Activated T-cell treated with anti-CD3 and anti-CD28 coated beads, Interleukin-2, amount 50 U/mL, for 24 hours (primary cell): ENCODE measurements at regions not wholly inside any gene's neighbourhood (a gene's known extent, or its start where the extent isn't known, plus 50 kb on each side); places are given as distances from the start of the nearest gene placed in this dataset.

Experiments used
- DNase-seq: peaks from one replicate; pipeline ENCODE4 v3.0.0-alpha.2; 2020
- H3K27ac Mint-ChIP-seq: 2 replicates; pipeline ENCODE4 v1.8.0; 2020; ENCODE audit warnings: mild to moderate bottlenecking, mixed read lengths
- H3K27me3 Mint-ChIP-seq: 2 replicates; pipeline ENCODE4 v1.8.0; 2020; ENCODE audit warnings: mixed read lengths
- H3K36me3 Mint-ChIP-seq: 2 replicates; pipeline ENCODE4 v1.8.0; 2020; ENCODE audit warnings: low read depth, mixed read lengths
- H3K4me1 Mint-ChIP-seq: 2 replicates; pipeline ENCODE4 v1.8.0; 2020; ENCODE audit warnings: low read depth, mixed read lengths
- H3K4me3 Mint-ChIP-seq: 2 replicates; pipeline ENCODE4 v1.8.0; 2020; ENCODE audit warnings: mild to moderate bottlenecking, moderate library complexity, mixed read lengths
- H3K9me3 Mint-ChIP-seq: 2 replicates; pipeline ENCODE4 v1.8.0; 2020; ENCODE audit warnings: mixed read lengths

DNA sequence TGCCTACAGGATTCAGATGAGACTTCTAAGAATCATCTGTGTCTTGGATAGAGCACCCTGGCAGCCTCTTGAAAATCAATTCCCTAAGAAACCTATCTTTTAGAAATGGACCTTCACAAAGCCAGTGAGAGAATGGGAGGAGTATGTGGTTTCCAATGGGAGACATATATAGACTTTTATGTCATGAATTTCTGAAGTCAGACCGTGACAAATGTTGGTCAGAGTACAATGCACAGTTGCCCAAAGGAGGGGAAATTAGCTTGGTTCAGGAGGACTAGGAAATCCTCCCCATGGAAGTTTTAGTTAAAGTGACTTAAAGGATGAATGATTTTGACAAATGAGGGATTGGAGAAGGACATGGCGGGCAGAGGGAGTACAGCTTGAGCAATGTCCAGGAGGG, 194.4 kb downstream of the DAD1 start:
- no peaks in the 10 kb centered on the region for H3K36me3 Mint-ChIP-seq
- H3K27ac Mint-ChIP-seq = no peak overlapping the region
- no peak overlapping the region for H3K4me3 Mint-ChIP-seq
- no peaks in the 10 kb centered on the region for H3K27me3 Mint-ChIP-seq
- no peaks in the 10 kb centered on the region for H3K9me3 Mint-ChIP-seq
- DNase-seq = no peak
- no peaks in the 10 kb centered on the region for H3K4me1 Mint-ChIP-seq

DNA sequence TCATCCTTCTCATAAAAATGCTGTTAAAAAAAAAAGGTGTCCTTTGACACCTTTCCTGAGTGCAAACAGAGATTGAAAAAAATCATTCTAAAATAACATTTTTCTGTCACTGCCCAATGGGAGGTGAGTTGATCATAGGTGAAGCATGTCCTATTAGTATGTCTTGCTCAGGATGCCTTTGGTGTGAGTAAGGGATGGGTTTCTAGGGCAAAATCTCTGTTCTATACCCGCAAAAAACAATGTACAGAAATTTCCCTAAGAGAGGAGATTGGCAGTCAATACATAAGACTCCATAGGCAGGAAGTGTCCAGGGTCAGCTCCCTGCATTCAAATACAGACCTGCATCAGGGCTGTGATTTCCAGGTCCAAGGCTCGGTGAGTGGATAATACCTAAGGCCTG, 195.2 kb downstream of the DAD1 start:
- Mint-ChIP-seq H3K9me3 (no peaks in the 10 kb centered on the region), H3K36me3 (no peaks in the 10 kb centered on the region), H3K27ac (no peak overlapping the region), H3K4me1 (no peaks in the 10 kb centered on the region), H3K4me3 (no peak overlapping the region), H3K27me3 (no peaks in the 10 kb centered on the region)
- DNase-seq = no peak

DNA sequence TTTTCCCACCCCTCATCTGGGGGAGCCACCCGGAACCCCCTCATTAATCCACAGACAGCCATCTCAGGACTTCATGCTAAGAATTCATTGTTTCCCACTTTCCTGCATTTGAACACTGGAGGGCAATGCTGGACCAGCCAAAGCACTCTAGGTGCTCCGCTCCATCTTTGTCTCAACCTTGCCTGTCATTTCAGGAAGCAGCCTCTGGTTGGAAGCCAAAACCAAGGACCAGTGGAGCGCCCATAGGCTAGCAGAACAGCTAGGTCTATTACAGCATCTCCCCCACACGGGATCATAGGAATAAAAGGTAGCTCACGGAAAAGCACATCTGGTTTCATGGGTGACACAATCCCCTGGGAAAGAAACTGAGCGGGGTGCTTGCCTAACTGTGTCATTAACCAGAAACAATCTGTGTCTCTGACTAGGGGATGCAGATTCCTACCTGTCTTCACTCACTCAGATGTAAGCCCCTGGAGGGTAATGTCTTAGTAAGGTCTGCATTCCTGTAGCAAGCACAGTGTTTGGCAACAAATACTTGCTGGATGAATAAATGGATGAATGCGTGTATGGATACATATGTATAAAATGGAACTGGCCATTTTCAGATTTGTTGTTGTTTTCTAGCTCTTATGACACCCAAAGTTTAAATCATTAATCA, 197.0 kb downstream of the DAD1 start:
- H3K4me3 Mint-ChIP-seq = no peak overlapping the region
- H3K27ac Mint-ChIP-seq = no peak overlapping the region
- H3K27me3 Mint-ChIP-seq = no peaks in the 10 kb centered on the region

DNA sequence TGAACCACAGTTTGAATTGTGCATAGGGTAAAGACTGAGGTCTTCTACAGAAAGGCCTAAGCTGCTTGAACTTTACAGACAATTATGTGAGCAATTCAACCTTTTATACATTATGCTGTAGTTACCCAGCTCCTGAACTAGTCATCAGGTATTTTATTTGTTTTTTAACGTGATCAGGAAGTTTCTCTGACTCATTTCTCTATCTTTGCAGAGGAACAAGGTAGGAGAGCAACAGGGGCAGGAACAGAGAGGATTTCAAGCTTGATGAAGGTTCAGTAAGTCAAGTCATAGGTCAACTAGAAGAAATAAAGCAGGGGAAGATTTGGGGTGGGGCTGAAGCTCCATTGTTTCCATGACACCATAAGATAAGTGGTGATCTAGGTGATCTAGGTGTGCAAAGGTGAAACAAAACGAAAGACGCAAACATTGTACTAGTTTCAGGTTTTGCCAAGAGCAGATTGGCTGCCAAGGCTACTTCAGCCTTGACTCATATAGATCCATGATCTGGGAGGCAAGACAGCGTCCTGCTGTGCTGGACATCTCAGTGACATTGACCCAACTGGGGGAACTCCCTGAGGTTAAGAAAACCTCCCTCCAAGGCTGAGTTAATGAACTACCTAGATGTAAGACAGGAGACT, 198.1 kb downstream of the DAD1 start:
- Mint-ChIP-seq H3K4me1 (no peaks in the 10 kb centered on the region), H3K9me3 (no peaks in the 10 kb centered on the region), H3K36me3 (no peaks in the 10 kb centered on the region), H3K27ac (no peak overlapping the region), H3K4me3 (no peak overlapping the region), H3K27me3 (no peaks in the 10 kb centered on the region)
- DNase-seq = no peak

More for the DNA sequence above, 197.0 kb downstream of the DAD1 start:
- DNase-seq = no peak
- no peaks in the 10 kb centered on the region for H3K36me3 Mint-ChIP-seq
- no peaks in the 10 kb centered on the region for H3K9me3 Mint-ChIP-seq
- H3K4me1 Mint-ChIP-seq = no peaks in the 10 kb centered on the region

DNA sequence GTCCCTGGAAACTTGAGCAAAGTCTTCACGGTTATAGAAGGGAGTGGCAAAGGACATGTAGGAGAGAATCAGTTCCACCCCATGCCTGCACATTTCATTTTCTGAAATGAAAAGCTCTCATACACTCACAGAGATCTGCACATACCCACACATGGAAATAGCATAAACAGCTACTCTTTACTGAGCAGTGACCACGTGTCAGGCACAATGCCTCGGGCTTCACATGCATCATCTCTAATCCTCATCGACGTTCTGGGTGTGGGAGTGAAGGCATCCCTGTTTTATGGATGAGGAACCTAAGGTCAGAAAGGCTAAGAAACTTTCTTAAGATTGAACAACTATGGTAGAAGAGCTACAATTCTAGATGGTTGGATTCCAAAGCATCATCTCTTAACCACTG, 198.8 kb downstream of the DAD1 start:
- no peaks in the 10 kb centered on the region for H3K4me1 Mint-ChIP-seq
- DNase-seq = no peak
- no peak overlapping the region for H3K4me3 Mint-ChIP-seq
- H3K9me3 Mint-ChIP-seq = no peaks in the 10 kb centered on the region
- no peak overlapping the region for H3K27ac Mint-ChIP-seq
- no peaks in the 10 kb centered on the region for H3K27me3 Mint-ChIP-seq
- no peaks in the 10 kb centered on the region for H3K36me3 Mint-ChIP-seq

DNA sequence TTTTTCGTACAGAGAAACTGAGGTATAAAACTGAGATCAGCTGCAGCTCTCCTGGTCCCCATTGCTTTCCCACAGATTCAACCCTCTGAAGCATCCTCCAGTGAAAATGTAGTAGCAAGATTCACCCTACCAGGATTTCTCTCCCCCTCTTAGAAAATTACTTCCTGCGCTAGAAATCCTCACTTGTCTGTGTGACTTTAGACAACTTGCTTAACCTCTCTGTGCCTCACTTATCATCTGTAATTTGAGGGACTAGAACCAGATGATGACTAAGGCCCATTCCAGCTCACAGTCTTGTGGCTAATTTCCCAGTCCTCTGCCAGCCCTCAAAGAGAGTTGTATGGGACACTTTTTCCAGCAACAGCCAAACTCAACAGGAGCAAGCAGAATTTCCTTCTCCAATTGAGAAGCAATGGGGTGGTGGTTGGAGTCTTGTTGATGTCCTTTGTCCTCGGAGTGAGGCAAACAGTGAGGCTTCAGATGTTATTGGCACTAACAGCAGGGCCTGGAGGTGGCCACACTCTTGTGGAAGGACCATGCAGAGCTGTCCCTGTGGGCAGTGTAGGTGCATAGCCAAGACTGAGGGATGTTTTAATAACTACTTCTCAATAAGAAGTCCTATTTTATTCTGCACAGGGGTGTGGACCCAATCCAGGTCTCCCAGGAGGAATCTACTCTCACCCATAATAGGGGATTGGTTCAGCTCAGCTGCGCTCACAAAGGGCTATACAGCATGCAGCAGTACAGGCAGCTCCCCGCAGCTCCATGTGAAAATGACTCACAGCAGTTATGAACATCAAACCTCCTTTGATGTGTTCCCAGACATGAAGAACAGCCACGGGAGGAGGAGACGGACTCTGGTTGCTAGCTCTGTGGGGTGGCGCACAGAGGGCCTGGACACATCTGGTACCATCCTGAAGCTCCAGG, 200.1 kb downstream of the DAD1 start:
- no peak overlapping the region for H3K27ac Mint-ChIP-seq
- DNase-seq = no peak

DNA sequence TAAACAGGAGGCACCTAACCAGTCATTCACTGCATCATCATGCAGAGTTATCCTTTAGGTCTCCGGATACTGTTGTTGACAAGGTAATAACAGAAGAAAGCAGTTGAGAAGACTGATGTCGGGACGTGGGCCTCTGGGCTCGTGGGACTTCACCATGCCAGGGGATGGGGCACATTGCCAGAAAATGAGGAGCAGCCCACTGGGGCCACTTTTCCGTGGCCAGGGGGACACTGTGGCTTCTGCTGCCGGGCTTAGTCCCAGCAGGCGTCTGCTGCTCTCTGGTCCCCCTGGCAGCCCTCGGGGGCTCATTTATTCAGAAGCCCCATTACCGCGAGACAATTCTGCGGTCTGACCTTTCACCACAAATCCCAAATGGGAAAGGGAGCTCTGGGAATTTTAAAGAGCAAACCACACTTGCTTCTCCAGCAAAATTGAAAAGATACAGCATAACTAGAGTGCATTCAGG, 201.2 kb downstream of the DAD1 start:
- no peak overlapping the region for H3K4me3 Mint-ChIP-seq

More for the DNA sequence above, 200.1 kb downstream of the DAD1 start:
- H3K27me3 Mint-ChIP-seq = no peaks in the 10 kb centered on the region
- H3K9me3 Mint-ChIP-seq = no peaks in the 10 kb centered on the region
- no peaks in the 10 kb centered on the region for H3K36me3 Mint-ChIP-seq
- no peaks in the 10 kb centered on the region for H3K4me1 Mint-ChIP-seq
- no peak overlapping the region for H3K4me3 Mint-ChIP-seq

DNA sequence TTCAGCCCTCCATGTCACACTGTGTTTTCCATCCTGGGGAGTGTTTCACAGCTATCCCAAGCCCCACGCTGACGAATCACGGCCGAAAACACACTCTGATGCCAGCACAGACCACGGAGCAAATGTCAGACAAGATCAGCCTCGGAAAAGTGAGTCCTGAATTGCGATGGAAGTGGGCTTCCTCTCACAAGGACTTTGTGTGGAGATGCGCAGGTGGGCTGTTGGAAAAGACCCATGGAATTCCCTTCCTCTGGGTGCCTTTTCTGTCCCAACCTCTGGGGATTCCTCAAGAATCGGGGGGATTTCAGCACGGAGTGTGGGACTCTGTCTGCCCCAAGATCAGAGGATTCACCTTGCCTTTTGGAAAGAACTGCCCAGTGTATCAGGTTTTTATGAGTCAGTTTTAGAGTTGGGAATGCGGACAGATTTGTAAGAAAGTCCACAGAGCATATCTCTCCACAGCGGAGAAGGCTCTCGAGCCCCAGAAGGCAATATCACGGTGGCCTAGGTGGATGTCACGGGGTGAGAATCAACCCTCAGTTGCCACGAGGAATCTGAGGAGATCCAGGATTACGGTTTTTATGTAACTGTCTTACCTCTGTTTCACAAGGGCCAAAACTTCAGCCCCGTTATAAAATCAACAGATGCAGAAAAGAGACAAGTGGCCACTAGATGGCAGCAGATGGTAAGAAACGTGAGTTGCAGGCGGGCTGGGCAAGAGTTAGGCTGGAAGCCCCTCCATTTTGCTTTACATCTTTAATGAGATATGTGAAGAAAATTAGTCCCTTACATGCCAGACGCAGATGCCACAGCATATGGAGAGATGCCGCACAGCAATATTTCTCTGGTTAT, 201.9 kb downstream of the DAD1 start:
- Mint-ChIP-seq H3K9me3 (no peaks in the 10 kb centered on the region), H3K27me3 (no peaks in the 10 kb centered on the region), H3K27ac (no peak overlapping the region), H3K36me3 (no peaks in the 10 kb centered on the region), H3K4me3 (no peak overlapping the region), H3K4me1 (no peaks in the 10 kb centered on the region)
- no peak for DNase-seq

More for the DNA sequence above, 201.2 kb downstream of the DAD1 start:
- no peaks in the 10 kb centered on the region for H3K36me3 Mint-ChIP-seq
- H3K27ac Mint-ChIP-seq = no peak overlapping the region
- no peaks in the 10 kb centered on the region for H3K4me1 Mint-ChIP-seq
- no peaks in the 10 kb centered on the region for H3K27me3 Mint-ChIP-seq
- H3K9me3 Mint-ChIP-seq = no peaks in the 10 kb centered on the region
- no peak for DNase-seq

DNA sequence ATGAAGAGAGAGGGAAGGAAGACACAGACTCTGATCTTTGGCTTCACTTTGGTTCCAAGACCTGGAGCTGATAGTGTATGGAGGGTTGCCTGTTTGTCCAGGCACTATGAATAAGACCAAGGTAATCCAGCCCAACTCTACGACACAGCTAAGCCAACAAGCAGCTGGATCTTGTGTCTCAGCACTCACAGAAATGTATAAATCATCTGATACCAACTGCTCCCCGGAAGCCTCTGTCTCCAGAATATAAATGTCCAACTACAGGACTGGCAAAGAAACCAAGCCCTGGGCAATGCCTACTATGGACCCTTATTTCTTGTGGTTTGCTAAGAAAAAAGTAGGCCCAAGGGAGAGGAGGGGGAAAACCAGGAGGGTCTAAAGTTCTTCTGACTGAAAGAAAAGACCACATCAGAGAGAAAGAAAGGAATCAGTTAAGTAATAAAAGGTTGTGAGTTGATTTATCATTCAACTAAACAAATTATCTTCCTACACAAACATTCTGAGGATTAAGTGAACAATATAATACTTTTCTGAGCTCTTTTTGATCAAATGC, 204.0 kb downstream of the DAD1 start:
- H3K9me3 Mint-ChIP-seq = no peaks in the 10 kb centered on the region
- H3K27ac Mint-ChIP-seq = no peak overlapping the region
- no peak overlapping the region for H3K4me3 Mint-ChIP-seq
- H3K4me1 Mint-ChIP-seq = no peaks in the 10 kb centered on the region
- no peaks in the 10 kb centered on the region for H3K27me3 Mint-ChIP-seq
- no peak for DNase-seq
- H3K36me3 Mint-ChIP-seq = no peaks in the 10 kb centered on the region

DNA sequence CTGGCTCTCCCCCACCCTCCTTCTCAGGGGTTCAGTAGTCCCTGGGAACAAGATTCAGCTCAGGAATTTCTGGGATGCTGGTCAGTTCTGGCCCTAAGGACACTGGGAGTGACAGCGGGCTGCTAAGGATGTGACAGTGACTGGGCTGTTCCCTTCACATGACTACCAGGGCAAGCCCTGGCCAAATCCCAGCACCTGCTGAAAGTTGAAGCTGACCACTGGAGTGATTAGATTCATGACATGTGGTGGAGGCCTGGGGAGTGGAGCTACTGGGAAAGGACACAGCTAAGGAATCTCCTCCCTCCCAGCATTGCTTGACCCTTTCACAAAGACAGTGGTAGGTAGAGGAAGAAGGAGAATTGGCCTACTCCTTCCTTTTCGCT, 204.9 kb downstream of the DAD1 start:
- no peaks in the 10 kb centered on the region for H3K9me3 Mint-ChIP-seq
- no peak overlapping the region for H3K4me3 Mint-ChIP-seq
- no peaks in the 10 kb centered on the region for H3K36me3 Mint-ChIP-seq

DNA sequence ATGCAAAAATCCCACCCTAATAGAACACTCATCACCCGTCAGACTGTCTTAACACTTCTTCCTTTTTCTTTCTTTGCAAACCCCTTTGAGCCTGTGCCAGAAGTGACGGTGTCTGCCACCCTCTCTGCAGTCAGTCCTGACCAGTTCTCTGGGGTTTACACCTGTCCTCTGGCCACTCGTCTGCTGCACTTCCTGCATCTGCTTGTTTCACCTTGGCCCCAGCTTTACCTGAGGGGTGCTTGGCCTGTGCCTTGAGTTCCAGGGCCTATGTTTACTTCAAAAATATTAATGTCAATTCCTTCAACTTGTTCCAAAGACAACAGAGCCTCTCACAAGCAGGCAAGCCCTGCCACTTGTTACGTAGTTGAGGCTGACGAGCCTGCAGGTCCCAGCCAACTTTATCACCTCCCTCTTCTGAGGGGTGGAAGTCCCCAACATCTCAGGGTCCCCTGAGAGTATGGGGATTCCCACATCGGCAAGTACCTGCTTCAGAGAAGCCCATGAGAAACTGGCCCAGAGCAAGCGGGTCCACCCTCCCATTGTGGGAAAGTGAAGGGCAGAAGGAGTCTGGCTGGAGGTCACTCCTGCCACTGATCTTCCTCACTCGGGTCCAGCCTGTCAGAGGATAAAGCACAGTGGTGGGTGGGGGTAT, 205.4 kb downstream of the DAD1 start:
- no peak for DNase-seq
- no peaks in the 10 kb centered on the region for H3K36me3 Mint-ChIP-seq
- H3K27ac Mint-ChIP-seq = peak overlapping the region; percentile 37
- H3K4me1 Mint-ChIP-seq = no peaks in the 10 kb centered on the region
- no peaks in the 10 kb centered on the region for H3K9me3 Mint-ChIP-seq
- no peaks in the 10 kb centered on the region for H3K27me3 Mint-ChIP-seq
- no peak overlapping the region for H3K4me3 Mint-ChIP-seq

More for the DNA sequence above, 204.9 kb downstream of the DAD1 start:
- Mint-ChIP-seq H3K4me1 (no peaks in the 10 kb centered on the region), H3K27ac (no peak overlapping the region), H3K27me3 (no peaks in the 10 kb centered on the region)
- no peak for DNase-seq

DNA sequence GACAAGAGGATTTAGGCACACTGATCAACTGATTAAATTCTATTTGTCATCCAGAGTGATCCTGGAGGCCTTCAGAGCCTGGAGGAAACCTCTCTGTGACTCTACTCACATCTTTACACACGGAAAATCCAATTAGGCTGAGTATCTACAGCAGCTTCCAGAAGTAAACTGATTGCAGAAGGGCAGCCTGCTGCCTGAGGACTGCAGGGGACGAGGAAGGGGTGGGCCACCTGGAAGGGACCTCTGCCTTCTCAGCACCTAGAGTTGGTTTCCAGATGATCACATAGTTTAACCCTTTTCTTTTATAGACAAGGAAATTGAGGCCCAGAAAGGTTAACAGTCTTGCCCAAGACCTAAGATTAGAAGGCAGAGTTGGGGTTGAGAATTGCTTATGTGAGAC, 206.1 kb downstream of the DAD1 start:
- H3K4me3 Mint-ChIP-seq = no peak overlapping the region
- no peaks in the 10 kb centered on the region for H3K9me3 Mint-ChIP-seq
- H3K27ac Mint-ChIP-seq = no peak overlapping the region
- no peaks in the 10 kb centered on the region for H3K4me1 Mint-ChIP-seq
- no peaks in the 10 kb centered on the region for H3K27me3 Mint-ChIP-seq
- DNase-seq = no peak
- no peaks in the 10 kb centered on the region for H3K36me3 Mint-ChIP-seq

DNA sequence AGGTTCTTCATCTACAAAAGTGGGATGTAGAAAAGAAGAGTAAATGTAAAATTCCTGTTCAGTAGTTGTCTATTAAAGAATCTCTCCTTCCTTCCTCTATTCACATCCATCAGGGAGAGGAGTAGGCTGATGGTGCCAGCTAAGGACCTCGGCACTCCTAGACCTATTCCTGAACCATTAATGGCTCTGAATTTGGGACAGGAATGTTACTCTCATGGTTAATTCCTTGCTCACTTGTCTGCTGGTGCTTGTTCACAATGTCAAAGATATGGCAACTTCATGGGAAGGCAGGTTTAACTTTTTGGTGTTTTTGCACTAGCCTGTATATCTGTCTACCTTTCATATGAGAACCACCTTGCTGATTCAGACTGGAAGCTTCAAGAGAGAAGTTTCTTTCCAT, 206.6 kb downstream of the DAD1 start:
- Mint-ChIP-seq H3K36me3 (no peaks in the 10 kb centered on the region), H3K9me3 (no peaks in the 10 kb centered on the region)

More for the DNA sequence above, 206.6 kb downstream of the DAD1 start:
- H3K27me3 Mint-ChIP-seq = no peaks in the 10 kb centered on the region
- no peak overlapping the region for H3K4me3 Mint-ChIP-seq
- H3K4me1 Mint-ChIP-seq = no peaks in the 10 kb centered on the region
- DNase-seq = no peak
- no peak overlapping the region for H3K27ac Mint-ChIP-seq
